ENCODE measurements at regions not wholly inside any gene's neighbourhood (a gene's known extent, or its start where the extent isn't known, plus 50 kb on each side); places are given as distances from the start of the nearest gene placed in this dataset.

DNA sequence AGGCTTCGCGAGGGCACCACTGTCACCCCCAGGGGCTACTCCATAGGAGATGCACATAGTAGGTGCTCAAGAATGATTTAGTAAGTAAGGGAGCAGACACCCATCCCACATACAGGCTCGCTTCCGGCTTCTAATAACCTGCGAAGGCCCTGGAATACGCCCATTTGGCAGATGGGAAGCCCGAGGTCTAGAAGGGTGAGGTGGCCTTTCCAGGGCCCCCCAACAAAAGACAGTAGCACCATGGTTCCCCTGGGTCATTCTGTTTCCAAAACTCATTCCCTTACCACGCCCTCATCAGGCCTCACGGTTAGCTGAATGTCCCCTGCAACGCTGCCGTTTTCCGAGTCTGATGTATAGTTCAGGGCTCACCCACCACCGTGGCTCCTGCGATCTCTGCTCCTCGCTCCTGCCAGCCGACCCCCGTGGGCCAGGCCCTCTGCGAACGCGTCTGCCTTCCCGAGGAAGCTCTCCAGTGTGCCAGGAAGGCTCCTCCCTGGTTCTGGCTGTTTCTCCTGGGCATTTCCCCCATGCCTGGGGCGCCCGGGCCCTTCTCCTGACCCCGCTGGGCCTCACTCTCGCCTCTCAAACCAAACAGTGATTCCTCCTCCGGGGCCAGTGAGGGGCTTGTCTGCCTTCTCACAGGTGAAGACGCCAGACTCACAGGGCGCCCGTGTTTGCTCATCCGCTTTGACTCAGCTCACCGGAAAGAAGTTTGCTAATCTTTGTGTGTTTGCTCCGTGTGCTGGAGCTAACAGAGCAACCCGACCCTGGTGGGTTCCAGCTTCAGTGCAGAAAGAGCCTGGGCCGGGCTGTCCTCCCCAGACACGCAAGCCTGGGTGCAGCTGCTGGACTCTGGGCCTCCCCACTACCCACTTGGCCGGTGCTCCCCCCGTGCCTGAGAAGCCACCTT is 86.6 kb downstream of the RTL6 start:
- no peak for TF ChIP-seq GATA3 (IDR thresholded peaks at IDR 0.05; ENCODE audit: low read depth, low read length)
- TF ChIP-seq GATA2 (IDR thresholded peaks at IDR 0.05; ENCODE audit: low read depth, low read length) = no peak

Measured in SH-SY5Y (cell line).